GM13976 (cell line): ENCODE measurements at regions not wholly inside any gene's neighbourhood (a gene's known extent, or its start where the extent isn't known, plus 50 kb on each side); places are given as distances from the start of the nearest gene placed in this dataset.

Experiments used
- DNase-seq: peaks from one replicate; pipeline ENCODE4 v3.0.0; 2012; ENCODE audit warnings: low spot score
- in situ Hi-C: fragments of 300-500 bp; cut with MboI; formaldehyde crosslinking; loops from one replicate; pipeline ENCODE4 v1.12.0; 2022; ENCODE audit warnings: low sequenced_read_pairs, mixed read lengths, inconsistent platforms; ENCODE audit not compliant: unreplicated experiment
- TF ChIP-seq, protein P1 (sequence below): IDR thresholded peaks from 2 replicates; pipeline ENCODE4 v1.5.1; 2012; ENCODE audit warnings: borderline replicate concordance, mild to moderate bottlenecking; ENCODE audit not compliant: insufficient read depth; ENCODE audit errors: extremely low read depth, missing control alignments, control extremely low read depth

DNA sequence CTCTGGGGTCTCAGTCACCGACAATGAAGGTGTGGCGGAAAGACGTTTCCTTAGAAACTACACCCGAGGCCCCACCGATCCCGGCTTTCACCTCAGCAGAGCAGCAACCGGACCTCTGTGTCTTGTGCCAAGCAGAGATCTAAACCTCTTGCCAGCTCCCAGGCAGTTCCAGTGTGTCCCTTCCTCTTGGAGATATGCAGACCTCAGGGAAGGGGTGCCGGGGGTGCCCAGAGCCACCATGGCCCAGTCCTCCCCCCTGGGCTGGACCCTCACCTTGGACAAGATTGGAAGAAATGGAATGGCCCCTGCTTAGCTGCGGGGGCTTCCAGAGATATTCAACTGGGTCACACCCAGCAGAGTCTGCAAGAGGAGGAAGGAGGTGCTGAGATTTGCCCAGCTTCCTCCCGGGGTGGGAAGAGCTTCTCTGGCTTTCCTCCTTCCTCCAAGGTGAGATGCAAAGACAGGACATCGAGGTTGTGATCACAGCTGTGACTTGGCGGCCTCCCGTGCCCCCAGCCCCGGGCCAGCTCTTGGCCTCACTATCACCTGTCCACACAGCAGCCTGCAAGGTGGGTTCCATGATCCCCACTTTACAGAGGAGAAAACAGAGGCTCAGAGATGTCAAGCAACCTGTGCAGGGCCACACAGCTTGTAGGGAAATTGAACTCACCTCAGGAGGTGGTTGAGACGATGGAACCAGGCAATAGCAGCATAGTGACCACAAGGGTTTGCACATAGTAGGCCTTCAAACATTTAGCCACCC, 281.7 kb upstream of the RTL1 start:
- TF ChIP-seq, protein P1, sequence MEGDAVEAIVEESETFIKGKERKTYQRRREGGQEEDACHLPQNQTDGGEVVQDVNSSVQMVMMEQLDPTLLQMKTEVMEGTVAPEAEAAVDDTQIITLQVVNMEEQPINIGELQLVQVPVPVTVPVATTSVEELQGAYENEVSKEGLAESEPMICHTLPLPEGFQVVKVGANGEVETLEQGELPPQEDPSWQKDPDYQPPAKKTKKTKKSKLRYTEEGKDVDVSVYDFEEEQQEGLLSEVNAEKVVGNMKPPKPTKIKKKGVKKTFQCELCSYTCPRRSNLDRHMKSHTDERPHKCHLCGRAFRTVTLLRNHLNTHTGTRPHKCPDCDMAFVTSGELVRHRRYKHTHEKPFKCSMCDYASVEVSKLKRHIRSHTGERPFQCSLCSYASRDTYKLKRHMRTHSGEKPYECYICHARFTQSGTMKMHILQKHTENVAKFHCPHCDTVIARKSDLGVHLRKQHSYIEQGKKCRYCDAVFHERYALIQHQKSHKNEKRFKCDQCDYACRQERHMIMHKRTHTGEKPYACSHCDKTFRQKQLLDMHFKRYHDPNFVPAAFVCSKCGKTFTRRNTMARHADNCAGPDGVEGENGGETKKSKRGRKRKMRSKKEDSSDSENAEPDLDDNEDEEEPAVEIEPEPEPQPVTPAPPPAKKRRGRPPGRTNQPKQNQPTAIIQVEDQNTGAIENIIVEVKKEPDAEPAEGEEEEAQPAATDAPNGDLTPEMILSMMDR: no peak
- no peak for DNase-seq
- in situ Hi-C loops: no loop called here

DNA sequence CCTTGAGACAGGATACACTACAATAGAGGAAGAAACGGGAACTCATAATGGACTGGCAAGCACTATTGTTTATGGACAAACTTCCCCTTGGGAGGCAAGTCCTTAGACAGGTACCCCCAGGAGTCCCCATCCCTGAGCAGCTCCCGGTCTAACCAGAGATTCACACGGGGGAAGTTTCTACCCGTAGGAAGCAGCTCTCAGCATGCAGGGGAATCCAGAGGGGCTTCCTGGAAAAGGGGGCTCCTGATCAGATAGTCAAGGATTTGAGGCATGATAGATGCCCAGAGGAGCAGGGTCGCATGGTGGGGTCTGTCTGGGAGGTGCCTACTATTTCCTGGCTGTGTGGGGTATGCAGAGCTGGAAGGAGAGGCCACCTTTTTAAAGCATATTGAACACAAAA, 282.4 kb upstream of the RTL1 start:
- in situ Hi-C loops: no loop called here
- TF ChIP-seq, protein P1: no peak
- no peak for DNase-seq

DNA sequence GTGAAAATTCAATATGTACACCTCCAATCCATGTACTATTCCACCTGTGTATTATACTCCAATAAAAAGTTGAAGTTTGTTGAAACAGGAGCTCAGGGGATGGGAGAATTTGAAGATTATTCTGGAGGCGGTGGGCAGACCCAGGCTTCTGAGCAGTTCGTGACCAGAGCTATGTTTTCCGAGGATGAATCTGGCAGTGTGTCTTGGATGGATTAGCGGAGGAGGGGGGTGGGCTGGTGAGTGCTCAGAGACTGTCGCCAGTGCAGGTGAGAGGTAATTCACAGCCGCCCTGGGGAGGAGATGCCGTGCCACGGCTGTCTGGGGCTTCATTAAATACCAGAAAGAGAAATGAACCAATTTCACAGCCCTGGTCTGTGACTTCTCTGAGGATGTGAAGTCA, 283.0 kb upstream of the RTL1 start:
- TF ChIP-seq, protein P1: no peak
- DNase-seq: no peak
- in situ Hi-C loops: no loop called here

DNA sequence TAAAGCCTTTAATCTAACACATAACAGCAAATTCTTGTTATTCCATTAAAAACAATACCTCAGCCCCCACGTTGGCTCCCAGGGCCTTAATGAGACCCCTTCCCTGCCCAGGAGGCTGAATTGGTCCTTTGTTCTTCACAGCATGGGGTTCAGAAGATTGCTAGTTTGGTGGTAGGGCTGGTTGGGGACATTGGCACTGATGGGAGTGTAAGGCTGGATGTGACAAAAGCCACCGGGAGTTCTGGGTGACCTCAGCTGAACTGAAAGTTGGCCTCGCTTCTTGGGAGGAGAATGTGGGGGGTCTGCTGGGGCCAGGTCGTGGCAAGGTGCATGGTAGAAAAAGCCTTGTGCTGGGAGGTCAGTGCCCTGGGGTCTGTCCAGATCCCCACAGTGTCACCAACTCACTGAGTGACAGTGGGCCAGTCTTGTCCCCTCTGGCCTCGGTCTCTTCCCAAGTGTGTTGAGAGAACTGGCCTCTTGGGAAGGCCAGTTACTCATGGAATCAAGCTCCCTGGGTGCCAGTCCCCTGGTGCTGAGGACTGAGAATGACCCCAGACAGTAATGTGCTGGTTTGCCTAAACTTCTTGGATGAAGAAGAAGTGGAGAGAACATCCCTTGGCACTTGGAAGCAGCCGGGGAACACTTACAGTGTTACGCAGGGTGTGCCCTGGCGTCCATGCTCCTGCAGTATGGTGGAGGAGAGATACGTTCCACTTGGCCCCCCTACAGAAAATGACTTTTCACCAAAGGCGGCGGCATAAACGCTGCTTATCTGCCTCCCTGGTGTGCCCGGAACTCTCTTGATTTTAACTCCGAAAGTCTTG, 283.7 kb upstream of the RTL1 start:
- in situ Hi-C loops: no loop called here
- no peak for DNase-seq
- TF ChIP-seq, protein P1: no peak

DNA sequence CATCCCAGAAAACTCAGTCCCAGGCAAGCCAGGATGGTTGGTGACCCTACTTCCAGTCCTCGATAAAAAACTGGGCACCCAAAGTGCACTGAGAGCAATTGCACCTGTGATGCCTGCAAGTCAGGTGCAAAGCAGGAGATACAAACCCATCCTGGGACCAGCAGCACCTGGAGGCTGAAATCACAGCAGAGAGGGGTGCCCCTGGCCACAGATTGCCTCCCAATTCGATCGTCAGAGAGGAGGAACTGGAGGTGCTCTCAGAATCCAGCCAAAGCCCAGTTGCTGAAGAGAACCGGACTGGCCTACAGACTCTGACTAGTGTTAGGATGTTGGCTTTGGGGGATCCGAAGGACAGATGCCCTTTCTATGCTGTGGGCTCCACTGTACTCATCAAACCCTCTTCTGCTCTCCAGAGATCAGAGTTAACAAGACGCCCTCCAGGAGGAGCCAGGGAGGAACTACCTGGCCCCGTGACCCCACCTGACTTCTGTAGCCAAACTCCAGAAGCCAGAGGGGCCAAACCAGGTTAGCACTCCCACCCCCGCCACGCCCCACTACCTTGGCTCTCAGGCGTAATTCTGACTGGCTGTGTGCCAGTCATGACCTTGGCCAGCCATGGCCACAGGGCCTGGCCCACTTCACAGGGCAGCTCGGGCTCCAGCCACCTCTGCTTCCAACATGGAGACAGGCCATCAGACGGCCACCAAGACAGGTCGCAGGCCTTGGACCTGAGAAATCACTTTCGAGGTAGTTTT, 284.5 kb upstream of the RTL1 start:
- in situ Hi-C loops: no loop called here
- TF ChIP-seq, protein P1: no peak
- peak; percentile 8 for DNase-seq

DNA sequence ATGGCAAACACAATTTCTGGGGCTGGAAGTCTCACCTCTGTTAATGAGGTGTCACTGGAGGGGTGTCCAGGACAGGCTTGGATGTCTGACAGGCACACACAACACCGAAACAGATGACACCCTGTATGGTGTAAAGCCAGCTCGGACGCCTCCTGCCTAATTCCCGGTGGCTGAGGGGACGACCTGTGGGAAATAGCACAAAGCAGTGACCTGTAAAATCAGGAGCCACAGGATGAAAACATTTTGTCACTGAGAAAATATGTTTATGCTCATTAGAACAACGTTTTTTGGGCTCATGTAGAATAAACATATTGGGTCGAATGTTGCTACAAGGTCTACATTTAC, 285.0 kb upstream of the RTL1 start:
- in situ Hi-C loops: no loop called here
- TF ChIP-seq, protein P1: no peak
- no peak for DNase-seq
